ENCODE measurements at regions not wholly inside any gene's neighbourhood (a gene's known extent, or its start where the extent isn't known, plus 50 kb on each side); places are given as distances from the start of the nearest gene placed in this dataset.

DNA sequence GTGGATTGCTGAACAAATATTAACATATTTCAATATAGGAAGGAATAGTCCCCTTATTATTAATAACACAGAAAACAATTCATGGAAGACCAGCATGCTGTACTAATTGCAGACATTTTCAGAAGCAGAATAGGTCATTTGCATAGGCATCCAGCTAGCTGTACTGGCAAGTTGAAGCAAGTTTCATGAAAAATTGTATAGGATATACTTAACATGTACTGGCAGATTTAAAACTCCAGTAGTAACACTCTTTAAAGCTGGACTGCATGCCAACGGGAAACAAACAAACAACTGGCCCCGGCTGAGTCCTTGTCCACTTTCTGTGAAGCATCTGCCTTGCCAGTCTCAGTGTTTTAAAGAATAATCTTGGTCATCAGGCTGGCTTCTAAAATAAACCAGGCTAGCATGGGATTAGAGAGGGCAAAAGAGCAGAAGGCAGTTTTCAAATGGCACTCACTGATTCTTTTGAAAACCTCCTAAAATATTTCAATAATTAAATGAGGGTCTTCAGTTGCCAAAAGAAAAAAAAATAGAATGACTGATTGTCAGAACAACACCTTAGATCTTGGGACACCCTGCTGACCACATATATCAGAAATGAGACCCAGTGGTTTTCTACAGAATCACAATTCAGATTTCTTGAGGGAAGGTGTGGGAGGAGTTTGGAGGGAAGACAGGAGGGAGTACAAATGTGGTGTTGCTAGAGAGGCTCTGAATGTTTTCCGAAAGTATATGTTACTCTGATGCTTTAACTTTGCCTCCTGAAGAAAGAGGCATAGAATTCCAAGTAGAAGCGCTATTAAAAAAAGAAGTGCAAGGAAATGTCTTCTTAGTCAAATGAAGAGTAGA lies 122.5 kb upstream of the KRAS start:
- TF ChIP-seq, protein P1, sequence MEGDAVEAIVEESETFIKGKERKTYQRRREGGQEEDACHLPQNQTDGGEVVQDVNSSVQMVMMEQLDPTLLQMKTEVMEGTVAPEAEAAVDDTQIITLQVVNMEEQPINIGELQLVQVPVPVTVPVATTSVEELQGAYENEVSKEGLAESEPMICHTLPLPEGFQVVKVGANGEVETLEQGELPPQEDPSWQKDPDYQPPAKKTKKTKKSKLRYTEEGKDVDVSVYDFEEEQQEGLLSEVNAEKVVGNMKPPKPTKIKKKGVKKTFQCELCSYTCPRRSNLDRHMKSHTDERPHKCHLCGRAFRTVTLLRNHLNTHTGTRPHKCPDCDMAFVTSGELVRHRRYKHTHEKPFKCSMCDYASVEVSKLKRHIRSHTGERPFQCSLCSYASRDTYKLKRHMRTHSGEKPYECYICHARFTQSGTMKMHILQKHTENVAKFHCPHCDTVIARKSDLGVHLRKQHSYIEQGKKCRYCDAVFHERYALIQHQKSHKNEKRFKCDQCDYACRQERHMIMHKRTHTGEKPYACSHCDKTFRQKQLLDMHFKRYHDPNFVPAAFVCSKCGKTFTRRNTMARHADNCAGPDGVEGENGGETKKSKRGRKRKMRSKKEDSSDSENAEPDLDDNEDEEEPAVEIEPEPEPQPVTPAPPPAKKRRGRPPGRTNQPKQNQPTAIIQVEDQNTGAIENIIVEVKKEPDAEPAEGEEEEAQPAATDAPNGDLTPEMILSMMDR (IDR thresholded peaks at IDR 0.05; ENCODE audit: insufficient read depth, low read depth, low read length): no peak
- no peak for TF ChIP-seq EZH2 (IDR thresholded peaks at IDR 0.05; ENCODE audit: insufficient read depth, low read length)
